Neural cell (in vitro differentiated cells): ENCODE measurements at regions not wholly inside any gene's neighbourhood (a gene's known extent, or its start where the extent isn't known, plus 50 kb on each side); places are given as distances from the start of the nearest gene placed in this dataset.

Experiments used
- EP300 ChIP-seq: fragments of 450-650 bp; conservative IDR thresholded peaks from 2 replicates; pipeline ENCODE4 v1.6.1; 2014; ENCODE audit warnings: antibody characterized with exemption, mild to moderate bottlenecking, moderate library complexity; ENCODE audit not compliant: poor library complexity, severe bottlenecking
- EZH2 ChIP-seq: fragments of 200-600, 300-800 bp; shearing (Covaris generic), sonication (generic); IDR thresholded peaks from 2 replicates; pipeline ENCODE4 v1.6.1; 2014; ENCODE audit warnings: antibody characterized with exemption, low read length, borderline replicate concordance, mild to moderate bottlenecking; ENCODE audit not compliant: insufficient read depth, poor library complexity, severe bottlenecking
- POLR2AphosphoS5 ChIP-seq: IDR thresholded peaks from 2 replicates; pipeline ENCODE4 v1.6.1; 2012
- RAD21 ChIP-seq: fragments of 450-650 bp; conservative IDR thresholded peaks from 2 replicates; pipeline ENCODE4 v1.6.1; 2014; ENCODE audit warnings: antibody characterized with exemption, mild to moderate bottlenecking, moderate library complexity
- TAF1 ChIP-seq: IDR thresholded peaks from 2 replicates; pipeline ENCODE4 v1.6.1; 2012; ENCODE audit warnings: low read depth
- TF ChIP-seq, protein P1 (sequence below): fragments of 450-650 bp; IDR thresholded peaks from 2 replicates; pipeline ENCODE4 v1.5.1; 2014; ENCODE audit warnings: antibody characterized with exemption, mild to moderate bottlenecking, moderate library complexity; ENCODE audit not compliant: poor library complexity, severe bottlenecking
- TF ChIP-seq, protein P2 (sequence below): IDR thresholded peaks from 2 replicates; pipeline ENCODE4 v1.6.1; 2012; ENCODE audit warnings: borderline replicate concordance

DNA sequence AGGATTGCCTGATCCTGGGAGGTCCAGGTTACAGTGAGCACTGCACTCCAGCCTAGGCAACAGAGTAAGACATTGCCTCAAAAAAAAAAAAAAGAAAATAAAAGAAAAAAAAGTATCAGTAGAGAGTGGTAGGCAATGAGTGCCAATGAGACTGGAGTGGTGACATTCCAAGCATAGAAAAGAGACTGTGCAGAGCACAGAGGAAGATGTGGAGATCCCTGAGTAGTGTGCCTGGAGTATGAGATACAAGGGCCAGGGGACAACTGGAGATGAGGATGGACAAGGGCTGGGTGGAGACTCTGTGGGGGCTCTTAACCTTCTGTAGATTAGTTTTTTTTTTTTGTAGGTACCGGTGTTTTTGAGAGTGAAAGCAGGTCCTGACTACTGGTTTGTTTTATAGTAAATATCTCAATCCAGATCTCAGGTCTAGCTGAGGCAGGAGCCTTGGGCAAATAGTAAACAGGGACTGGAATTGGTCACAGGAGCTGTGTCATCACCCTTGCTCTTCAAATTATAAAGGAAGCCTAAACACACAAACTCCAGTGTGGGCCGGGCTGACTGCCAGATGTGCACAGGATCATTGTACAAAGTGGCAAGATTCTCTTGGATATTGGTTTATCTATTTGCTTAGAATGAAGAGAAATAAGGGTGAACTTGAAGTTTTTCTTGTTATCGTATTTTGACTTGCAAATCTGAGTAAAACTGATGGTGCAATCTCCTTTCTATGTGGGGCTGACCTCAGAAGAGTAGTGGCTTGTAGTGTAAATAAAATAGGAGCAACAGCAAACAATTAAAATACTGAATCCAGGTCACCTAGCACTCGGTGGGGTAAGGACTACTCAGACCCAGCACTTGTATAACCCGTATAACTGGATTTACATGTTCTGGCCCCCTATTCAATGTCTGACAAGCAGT is 144.9 kb downstream of the SOX4 start:
- TF ChIP-seq EZH2 (no peak), POLR2AphosphoS5 (no peak), EP300 (no peak), TAF1 (no peak), RAD21 (no peak)
- TF ChIP-seq, protein P1, sequence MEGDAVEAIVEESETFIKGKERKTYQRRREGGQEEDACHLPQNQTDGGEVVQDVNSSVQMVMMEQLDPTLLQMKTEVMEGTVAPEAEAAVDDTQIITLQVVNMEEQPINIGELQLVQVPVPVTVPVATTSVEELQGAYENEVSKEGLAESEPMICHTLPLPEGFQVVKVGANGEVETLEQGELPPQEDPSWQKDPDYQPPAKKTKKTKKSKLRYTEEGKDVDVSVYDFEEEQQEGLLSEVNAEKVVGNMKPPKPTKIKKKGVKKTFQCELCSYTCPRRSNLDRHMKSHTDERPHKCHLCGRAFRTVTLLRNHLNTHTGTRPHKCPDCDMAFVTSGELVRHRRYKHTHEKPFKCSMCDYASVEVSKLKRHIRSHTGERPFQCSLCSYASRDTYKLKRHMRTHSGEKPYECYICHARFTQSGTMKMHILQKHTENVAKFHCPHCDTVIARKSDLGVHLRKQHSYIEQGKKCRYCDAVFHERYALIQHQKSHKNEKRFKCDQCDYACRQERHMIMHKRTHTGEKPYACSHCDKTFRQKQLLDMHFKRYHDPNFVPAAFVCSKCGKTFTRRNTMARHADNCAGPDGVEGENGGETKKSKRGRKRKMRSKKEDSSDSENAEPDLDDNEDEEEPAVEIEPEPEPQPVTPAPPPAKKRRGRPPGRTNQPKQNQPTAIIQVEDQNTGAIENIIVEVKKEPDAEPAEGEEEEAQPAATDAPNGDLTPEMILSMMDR = no peak
- TF ChIP-seq, protein P2, sequence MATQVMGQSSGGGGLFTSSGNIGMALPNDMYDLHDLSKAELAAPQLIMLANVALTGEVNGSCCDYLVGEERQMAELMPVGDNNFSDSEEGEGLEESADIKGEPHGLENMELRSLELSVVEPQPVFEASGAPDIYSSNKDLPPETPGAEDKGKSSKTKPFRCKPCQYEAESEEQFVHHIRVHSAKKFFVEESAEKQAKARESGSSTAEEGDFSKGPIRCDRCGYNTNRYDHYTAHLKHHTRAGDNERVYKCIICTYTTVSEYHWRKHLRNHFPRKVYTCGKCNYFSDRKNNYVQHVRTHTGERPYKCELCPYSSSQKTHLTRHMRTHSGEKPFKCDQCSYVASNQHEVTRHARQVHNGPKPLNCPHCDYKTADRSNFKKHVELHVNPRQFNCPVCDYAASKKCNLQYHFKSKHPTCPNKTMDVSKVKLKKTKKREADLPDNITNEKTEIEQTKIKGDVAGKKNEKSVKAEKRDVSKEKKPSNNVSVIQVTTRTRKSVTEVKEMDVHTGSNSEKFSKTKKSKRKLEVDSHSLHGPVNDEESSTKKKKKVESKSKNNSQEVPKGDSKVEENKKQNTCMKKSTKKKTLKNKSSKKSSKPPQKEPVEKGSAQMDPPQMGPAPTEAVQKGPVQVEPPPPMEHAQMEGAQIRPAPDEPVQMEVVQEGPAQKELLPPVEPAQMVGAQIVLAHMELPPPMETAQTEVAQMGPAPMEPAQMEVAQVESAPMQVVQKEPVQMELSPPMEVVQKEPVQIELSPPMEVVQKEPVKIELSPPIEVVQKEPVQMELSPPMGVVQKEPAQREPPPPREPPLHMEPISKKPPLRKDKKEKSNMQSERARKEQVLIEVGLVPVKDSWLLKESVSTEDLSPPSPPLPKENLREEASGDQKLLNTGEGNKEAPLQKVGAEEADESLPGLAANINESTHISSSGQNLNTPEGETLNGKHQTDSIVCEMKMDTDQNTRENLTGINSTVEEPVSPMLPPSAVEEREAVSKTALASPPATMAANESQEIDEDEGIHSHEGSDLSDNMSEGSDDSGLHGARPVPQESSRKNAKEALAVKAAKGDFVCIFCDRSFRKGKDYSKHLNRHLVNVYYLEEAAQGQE = no peak
